GM12872 (cell line): ENCODE measurements at regions not wholly inside any gene's neighbourhood (a gene's known extent, or its start where the extent isn't known, plus 50 kb on each side); places are given as distances from the start of the nearest gene placed in this dataset.

Experiments used
- TF ChIP-seq, protein P1 (sequence below): IDR thresholded peaks from 3 replicates; pipeline ENCODE4 v1.5.1; 2011; ENCODE audit warnings: low read depth, mild to moderate bottlenecking, low read length, moderate library complexity; ENCODE audit not compliant: insufficient read depth

DNA sequence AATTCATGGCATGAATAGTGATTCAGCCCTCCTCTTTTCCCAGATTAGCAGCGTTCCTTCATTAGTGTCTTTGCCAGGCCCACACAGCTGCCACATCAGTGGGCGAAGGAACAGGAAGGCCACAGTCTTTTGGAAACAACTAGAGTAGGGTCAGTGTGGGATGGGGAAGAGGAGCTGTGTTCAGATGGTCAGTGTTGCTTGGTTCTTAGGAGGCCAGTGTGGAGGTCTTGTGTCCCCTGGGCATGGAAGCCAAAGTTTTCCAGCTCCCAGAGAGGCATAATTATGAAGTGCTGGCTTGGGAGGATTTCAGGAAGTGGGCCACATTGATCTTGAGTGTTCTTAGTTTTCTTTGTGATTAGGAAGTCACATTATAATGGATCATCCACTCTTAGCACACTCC lies 269.6 kb downstream of the PSAT1 start:
- TF ChIP-seq, protein P1, sequence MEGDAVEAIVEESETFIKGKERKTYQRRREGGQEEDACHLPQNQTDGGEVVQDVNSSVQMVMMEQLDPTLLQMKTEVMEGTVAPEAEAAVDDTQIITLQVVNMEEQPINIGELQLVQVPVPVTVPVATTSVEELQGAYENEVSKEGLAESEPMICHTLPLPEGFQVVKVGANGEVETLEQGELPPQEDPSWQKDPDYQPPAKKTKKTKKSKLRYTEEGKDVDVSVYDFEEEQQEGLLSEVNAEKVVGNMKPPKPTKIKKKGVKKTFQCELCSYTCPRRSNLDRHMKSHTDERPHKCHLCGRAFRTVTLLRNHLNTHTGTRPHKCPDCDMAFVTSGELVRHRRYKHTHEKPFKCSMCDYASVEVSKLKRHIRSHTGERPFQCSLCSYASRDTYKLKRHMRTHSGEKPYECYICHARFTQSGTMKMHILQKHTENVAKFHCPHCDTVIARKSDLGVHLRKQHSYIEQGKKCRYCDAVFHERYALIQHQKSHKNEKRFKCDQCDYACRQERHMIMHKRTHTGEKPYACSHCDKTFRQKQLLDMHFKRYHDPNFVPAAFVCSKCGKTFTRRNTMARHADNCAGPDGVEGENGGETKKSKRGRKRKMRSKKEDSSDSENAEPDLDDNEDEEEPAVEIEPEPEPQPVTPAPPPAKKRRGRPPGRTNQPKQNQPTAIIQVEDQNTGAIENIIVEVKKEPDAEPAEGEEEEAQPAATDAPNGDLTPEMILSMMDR, result no peak

DNA sequence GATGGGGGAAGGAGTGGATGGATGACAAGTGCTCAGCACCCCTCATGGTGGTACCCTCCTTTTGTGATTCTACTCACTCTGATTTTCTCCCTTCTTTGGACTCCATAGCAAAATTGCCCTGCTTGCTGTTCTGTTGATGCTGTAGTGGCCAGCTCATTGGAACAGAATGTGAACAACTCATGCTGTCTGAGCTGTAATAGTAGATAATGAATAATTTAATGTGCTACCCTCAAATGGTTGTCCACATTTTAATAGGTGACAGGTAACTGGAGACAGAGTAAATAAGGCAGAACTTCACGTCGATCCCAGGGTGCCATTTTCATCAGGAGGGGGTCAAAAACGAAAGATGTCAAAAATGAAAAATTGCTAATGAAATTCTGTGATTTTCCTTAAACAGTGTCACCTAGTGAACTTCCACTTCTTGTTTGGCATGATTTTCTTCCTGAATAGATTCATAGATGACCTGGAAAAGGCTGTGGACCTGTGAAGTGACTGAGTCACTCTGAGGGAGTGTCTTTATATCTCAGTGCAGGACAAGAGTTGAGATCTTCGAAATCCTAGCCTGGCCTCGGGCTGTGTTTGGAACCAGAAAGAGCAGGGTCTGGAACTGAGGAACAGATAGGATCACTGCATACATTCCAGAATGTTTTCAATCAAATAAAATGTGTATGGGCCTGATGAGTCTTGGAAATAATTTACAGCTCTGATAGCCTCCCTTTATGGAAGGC lies 270.2 kb downstream of the PSAT1 start:
- TF ChIP-seq, protein P1, result no peak

- TF ChIP-seq, protein P1, result no peak
These were observed 270.8 kb downstream of the PSAT1 start for GRCh38 chr9:78567693-78568092.

DNA sequence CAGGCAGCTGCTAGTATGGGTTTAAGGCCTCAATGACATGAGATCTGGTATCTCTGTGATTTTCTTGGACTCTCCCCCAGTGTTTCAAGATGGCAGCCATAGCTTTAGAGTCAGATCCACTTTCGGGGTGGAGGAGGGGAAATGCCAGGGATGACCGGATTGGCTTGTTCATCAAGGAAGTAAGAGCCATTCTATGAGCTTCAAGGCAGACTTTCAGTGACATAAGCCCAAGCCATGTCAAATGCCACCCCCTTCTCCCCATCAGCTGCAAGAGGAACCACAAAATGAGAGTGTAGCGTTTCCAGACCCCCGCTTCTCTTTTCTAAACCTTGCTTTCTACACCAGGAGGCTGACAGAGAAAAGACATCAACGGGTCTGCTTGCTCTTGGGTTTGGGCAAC lies 271.8 kb downstream of the PSAT1 start:
- TF ChIP-seq, protein P1, result no peak

DNA sequence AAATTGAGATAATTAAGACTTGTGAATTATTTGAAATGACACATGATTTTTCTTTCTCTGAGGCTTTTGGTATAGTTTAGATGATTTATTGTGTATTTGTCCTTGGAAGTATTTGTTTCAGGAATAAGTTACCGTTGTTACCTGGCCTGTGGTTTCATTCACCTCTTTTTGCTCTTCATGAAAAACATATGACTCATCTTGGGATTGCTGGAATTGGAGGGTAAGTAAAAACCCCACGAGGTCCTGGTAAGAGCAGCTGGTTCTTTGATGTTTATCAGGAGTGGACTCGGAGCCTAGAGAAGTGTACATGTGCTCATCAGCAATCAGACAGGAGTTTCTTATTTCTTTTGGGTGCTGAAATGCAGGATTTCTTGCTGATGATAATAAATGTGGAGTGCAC lies 275.3 kb downstream of the PSAT1 start:
- TF ChIP-seq, protein P1, result no peak

DNA sequence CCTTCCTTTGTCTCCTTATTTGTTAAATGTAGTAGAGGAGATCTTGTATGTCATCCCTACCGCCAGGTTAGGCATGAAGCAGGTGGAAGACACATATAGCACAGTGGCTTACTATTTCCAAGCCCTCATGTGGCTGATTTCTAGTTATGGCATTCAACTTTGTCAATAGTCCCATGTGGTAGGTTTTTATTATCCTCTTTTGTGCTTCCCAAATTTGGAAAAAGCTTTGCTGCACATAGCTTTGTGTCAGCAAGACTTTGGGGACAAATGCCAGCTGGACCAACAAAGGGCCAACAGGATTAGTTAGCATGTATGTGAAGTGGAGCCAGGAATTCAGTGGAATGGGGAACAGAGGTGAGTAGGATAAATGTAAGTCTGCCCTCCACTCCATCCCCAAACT lies 276.3 kb downstream of the PSAT1 start:
- TF ChIP-seq, protein P1, result no peak

GRCh38 chr9:78573669-78574068 lies 276.7 kb downstream of the PSAT1 start:
- TF ChIP-seq, protein P1, result no peak
